GM23338 (cell line): ENCODE measurements at regions not wholly inside any gene's neighbourhood (a gene's known extent, or its start where the extent isn't known, plus 50 kb on each side); places are given as distances from the start of the nearest gene placed in this dataset.

Experiments
- ATAC-seq: fragments of 200-7000 bp; cut with Tn5 transposase; 3 replicates; pipeline ENCODE4 v1.9.1; 2020
- DNase-seq: peaks from one replicate; pipeline ENCODE4 v3.0.0-alpha.2; 2015; ENCODE audit warnings: low spot score
- H2AFZ ChIP-seq: fragments of 200-600 bp; sonication (generic); 2 replicates; pipeline ENCODE4 v1.8.0; 2016; ENCODE audit warnings: antibody characterized with exemption, mild to moderate bottlenecking, moderate library complexity
- H3F3A ChIP-seq: fragments of 200-600 bp; sonication (generic); replicated peaks from 2 replicates; pipeline ENCODE4 v1.8.0; 2017; ENCODE audit warnings: antibody characterized with exemption, mixed run types, low read depth
- H3K27ac ChIP-seq: fragments of 200-600 bp; sonication (generic); 2 replicates; pipeline ENCODE4 v1.6.1; 2016; ENCODE audit warnings: low read depth
- H3K27me3 ChIP-seq: fragments of 200-600 bp; sonication (generic); 2 replicates; pipeline ENCODE4 v1.8.0; 2016; ENCODE audit warnings: mild to moderate bottlenecking, mixed run types, moderate library complexity; ENCODE audit not compliant: insufficient read depth
- H3K36me3 ChIP-seq: fragments of 200-600 bp; sonication (generic); 2 replicates; pipeline ENCODE4 v1.8.0; 2016; ENCODE audit warnings: mild to moderate bottlenecking; ENCODE audit not compliant: insufficient read depth
- H3K4me1 ChIP-seq: fragments of 200-600 bp; sonication (generic); 2 replicates; pipeline ENCODE4 v1.8.0; 2016; ENCODE audit warnings: mild to moderate bottlenecking, moderate library complexity; ENCODE audit not compliant: insufficient read depth
- H3K4me2 ChIP-seq: fragments of 200-600 bp; sonication (generic); 2 replicates; pipeline ENCODE4 v1.7.1; 2017; ENCODE audit warnings: mixed run types
- H3K4me3 ChIP-seq: fragments of 200-600 bp; sonication (generic); 2 replicates; pipeline ENCODE4 v1.6.1; 2016; ENCODE audit warnings: mixed run types
- H3K79me2 ChIP-seq: fragments of 200-600 bp; sonication (generic); replicated peaks from 2 replicates; pipeline ENCODE4 v1.8.0; 2017; ENCODE audit warnings: mild to moderate bottlenecking; ENCODE audit not compliant: insufficient read depth
- H3K9me2 ChIP-seq: fragments of 200-600 bp; sonication (generic); 2 replicates; pipeline ENCODE4 v1.8.0; 2017; ENCODE audit not compliant: insufficient read depth
- H4K20me1 ChIP-seq: fragments of 200-600 bp; sonication (generic); replicated peaks from 2 replicates; pipeline ENCODE4 v1.8.0; 2017; ENCODE audit warnings: mild to moderate bottlenecking; ENCODE audit not compliant: insufficient read depth
- H3K27ac Mint-ChIP-seq: 2 replicates; pipeline ENCODE4 v1.8.0; 2020; ENCODE audit warnings: inconsistent platforms, mild to moderate bottlenecking, moderate library complexity, mixed read lengths
- H3K27me3 Mint-ChIP-seq: 3 replicates; pipeline ENCODE4 v1.8.0; 2022; ENCODE audit warnings: low read depth, mild to moderate bottlenecking, moderate library complexity, mixed read lengths, inconsistent platforms; ENCODE audit not compliant: insufficient read depth, poor library complexity
- H3K36me3 Mint-ChIP-seq: 3 replicates; pipeline ENCODE4 v1.8.0; 2021; ENCODE audit warnings: low read depth, mild to moderate bottlenecking, inconsistent platforms, moderate library complexity, mixed read lengths
- H3K4me1 Mint-ChIP-seq: 3 replicates; pipeline ENCODE4 v1.8.0; 2020; ENCODE audit warnings: mild to moderate bottlenecking, inconsistent platforms, mixed read lengths
- H3K4me3 Mint-ChIP-seq: 3 replicates; pipeline ENCODE4 v1.8.0; 2021; ENCODE audit warnings: moderate library complexity, mild to moderate bottlenecking, inconsistent platforms, mixed read lengths
- H3K9me3 Mint-ChIP-seq: 3 replicates; pipeline ENCODE4 v1.8.0; 2020; ENCODE audit warnings: moderate library complexity, mild to moderate bottlenecking, inconsistent platforms, mixed read lengths
- CREB1 ChIP-seq: fragments of 250-450 bp; sonication (Bioruptor Pico); IDR thresholded peaks from 2 replicates; pipeline ENCODE4 v1.5.0; 2020; ENCODE audit warnings: low read depth, mild to moderate bottlenecking, moderate library complexity
- CTCF ChIP-seq, 2 experiments: fragments of 200-600 bp in 1 of 2; sonication (generic) in 1 of 2; conservative IDR thresholded peaks; 2 replicates each; pipeline versions ENCODE4 v1.5.1 to v1.6.1; 2016 to 2017; ENCODE audit warnings: antibody characterized with exemption in 2 of 2, low read depth in 2 of 2, mild to moderate bottlenecking in 2 of 2, moderate library complexity in 1 of 2
- EZH2 ChIP-seq: fragments of 200-600 bp; sonication (generic); IDR thresholded peaks from one replicate; pipeline ENCODE4 v1.8.0; 2017; ENCODE audit warnings: antibody characterized with exemption, mild to moderate bottlenecking, low read depth; ENCODE audit not compliant: unreplicated experiment
- EZH2phosphoT487 ChIP-seq: fragments of 200-600 bp; sonication (generic); IDR thresholded peaks from one replicate; pipeline ENCODE4 v1.8.1; 2018; ENCODE audit warnings: antibody characterized with exemption; ENCODE audit not compliant: unreplicated experiment
- JUNB ChIP-seq: IDR thresholded peaks from one replicate; pipeline ENCODE4 v1.6.1; 2016; ENCODE audit warnings: antibody characterized with exemption; ENCODE audit not compliant: unreplicated experiment
- NANOG ChIP-seq: IDR thresholded peaks from 2 replicates; pipeline ENCODE4 v1.6.1; 2016; ENCODE audit warnings: antibody characterized with exemption, borderline replicate concordance
- STAT1 ChIP-seq: IDR thresholded peaks from one replicate; pipeline ENCODE4 v1.6.1; 2016; ENCODE audit warnings: antibody characterized with exemption; ENCODE audit not compliant: unreplicated experiment
- ZNF114 ChIP-seq: fragments of 250-450 bp; sonication (Bioruptor Pico); IDR thresholded peaks from 2 replicates; pipeline ENCODE4 v1.5.0; 2020; ENCODE audit warnings: mild to moderate bottlenecking, moderate library complexity
- ZNF331 ChIP-seq: fragments of 250-450 bp; sonication (Bioruptor Pico); IDR thresholded peaks from 2 replicates; pipeline ENCODE4 v1.5.0; 2020; ENCODE audit warnings: low read depth, mild to moderate bottlenecking, moderate library complexity
- ZNF462 ChIP-seq: fragments of 250-450 bp; sonication (Bioruptor Pico); IDR thresholded peaks from 2 replicates; pipeline ENCODE4 v1.5.0; 2020; ENCODE audit warnings: mild to moderate bottlenecking, moderate library complexity
- TF ChIP-seq, protein P1 (sequence below): IDR thresholded peaks from 2 replicates; pipeline ENCODE4 v1.6.1; 2016; ENCODE audit warnings: antibody characterized with exemption

- ATAC-seq (no peak), DNase-seq (no peak)
- Histone ChIP-seq H3K4me2 (no peak overlapping the region), H3K27me3 (no peaks in the 10 kb centered on the region), H3F3A (no peaks in the 10 kb centered on the region), H3K27ac (no peak overlapping the region), H3K79me2 (no peaks in the 10 kb centered on the region), H3K36me3 (no peaks in the 10 kb centered on the region), H2AFZ (no peak overlapping the region), H4K20me1 (no peaks in the 10 kb centered on the region), H3K4me3 (no peak overlapping the region), H3K9me2 (peaks cover 18% of the 10 kb centered on the region), H3K4me1 (no peaks in the 10 kb centered on the region)
- peaks cover 4% of the 10 kb centered on the region; the same call in 1 of the 3 replicates for H3K4me1 Mint-ChIP-seq
- H3K9me3 Mint-ChIP-seq, result no peaks in the 10 kb centered on the region
- no peaks in the 10 kb centered on the region for H3K27me3 Mint-ChIP-seq
- no peak overlapping the region for H3K27ac Mint-ChIP-seq
- TF ChIP-seq CTCF (conservative IDR thresholded peaks at IDR 0.05; ENCODE audit: low read depth in 2 of 2), result no peak
- TF ChIP-seq ZNF331 (CRISPR knock-in tag), result no peak
- no peak for TF ChIP-seq EZH2
- TF ChIP-seq NANOG, result no peak
- TF ChIP-seq EZH2phosphoT487, result no peak
- no peak for TF ChIP-seq STAT1
- TF ChIP-seq, protein P1, sequence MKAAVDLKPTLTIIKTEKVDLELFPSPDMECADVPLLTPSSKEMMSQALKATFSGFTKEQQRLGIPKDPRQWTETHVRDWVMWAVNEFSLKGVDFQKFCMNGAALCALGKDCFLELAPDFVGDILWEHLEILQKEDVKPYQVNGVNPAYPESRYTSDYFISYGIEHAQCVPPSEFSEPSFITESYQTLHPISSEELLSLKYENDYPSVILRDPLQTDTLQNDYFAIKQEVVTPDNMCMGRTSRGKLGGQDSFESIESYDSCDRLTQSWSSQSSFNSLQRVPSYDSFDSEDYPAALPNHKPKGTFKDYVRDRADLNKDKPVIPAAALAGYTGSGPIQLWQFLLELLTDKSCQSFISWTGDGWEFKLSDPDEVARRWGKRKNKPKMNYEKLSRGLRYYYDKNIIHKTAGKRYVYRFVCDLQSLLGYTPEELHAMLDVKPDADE, result no peak
- no peak for TF ChIP-seq ZNF114 (CRISPR knock-in tag)
- TF ChIP-seq ZNF462 (CRISPR knock-in tag), result no peak
- TF ChIP-seq JUNB, result no peak
- TF ChIP-seq CREB1 (CRISPR knock-in tag), result no peak
- H3K4me3 Mint-ChIP-seq, result no peak overlapping the region
- no peaks in the 10 kb centered on the region for H3K36me3 Mint-ChIP-seq
Measured at GRCh38 chr1:64405833-64406232, 64.1 kb upstream of the CACHD1 start.
